HG02840 (cell line): ENCODE measurements at regions not wholly inside any gene's neighbourhood (a gene's known extent, or its start where the extent isn't known, plus 50 kb on each side); places are given as distances from the start of the nearest gene placed in this dataset.
"Not testable (repeated sequence)": the region's sequence is repeated elsewhere in the genome, so short reads cannot be mapped to it uniquely, and the experiment has no call there.

Source experiments
- ATAC-seq: cut with Tn5 transposase; IDR thresholded peaks from one replicate; pipeline ENCODE4 v1.9.1; 2021; ENCODE audit warnings: mild to moderate bottlenecking, moderate library complexity, moderate number of reproducible peaks; ENCODE audit not compliant: unreplicated experiment, low FRiP score

DNA sequence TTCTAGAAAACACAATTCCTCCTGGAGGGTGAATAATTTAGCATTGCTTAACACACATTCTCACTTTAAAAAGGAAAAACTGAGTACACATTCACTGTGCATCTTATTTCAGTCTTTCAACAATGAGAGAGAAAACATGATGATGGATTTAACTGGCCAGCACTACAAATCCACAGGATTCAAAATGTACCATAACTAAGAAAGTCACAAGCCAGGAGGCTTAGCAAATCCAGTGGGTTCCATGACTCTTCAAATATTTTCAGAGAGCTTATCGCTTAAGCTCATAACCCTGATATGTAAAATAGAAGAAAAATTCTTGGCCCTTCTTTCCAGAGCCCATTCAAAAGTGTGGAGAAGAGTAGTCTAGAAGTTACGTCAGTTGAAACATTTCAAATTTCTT, 820.3 kb downstream of the LTN1 start:
- no peak for ATAC-seq

DNA sequence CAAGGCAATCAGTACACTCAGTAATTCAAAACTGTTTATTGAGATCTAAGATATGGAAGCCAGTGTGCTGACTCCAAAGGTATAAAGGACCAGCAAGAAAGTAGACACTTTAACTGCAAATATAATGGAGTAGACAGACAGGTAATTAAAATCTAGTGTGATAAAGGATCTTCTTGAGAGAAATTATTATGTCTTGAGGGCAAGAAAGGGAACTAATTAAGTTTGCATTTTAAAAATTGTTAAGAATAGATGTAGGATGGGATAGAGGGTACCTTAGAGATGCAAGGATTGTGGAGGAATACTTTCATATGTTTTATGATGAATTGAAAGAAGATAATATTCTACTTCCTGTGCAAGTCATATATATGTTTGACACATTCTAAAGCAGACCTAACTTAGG, 825.3 kb downstream of the LTN1 start:
- no peak for ATAC-seq

DNA sequence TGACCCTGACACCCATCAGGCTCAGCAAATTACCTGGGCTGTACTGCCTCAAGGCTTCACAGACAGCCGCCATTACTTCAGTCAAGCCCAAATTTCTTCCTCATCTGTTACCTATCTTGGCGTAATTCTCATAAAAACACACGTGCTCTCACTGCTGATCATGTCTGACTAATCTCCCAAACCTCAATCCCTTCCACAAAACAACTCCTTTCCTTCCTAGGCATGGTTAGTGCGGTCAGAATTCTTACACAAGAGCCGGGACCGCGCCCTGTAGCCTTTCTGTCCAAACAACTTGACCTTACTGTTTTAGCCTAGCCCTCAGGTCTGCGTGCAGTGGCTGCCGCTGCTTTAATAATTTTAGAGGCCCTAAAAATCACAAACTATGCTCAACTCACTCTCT, 828.2 kb downstream of the LTN1 start:
- ATAC-seq, result not testable (repeated sequence)

DNA sequence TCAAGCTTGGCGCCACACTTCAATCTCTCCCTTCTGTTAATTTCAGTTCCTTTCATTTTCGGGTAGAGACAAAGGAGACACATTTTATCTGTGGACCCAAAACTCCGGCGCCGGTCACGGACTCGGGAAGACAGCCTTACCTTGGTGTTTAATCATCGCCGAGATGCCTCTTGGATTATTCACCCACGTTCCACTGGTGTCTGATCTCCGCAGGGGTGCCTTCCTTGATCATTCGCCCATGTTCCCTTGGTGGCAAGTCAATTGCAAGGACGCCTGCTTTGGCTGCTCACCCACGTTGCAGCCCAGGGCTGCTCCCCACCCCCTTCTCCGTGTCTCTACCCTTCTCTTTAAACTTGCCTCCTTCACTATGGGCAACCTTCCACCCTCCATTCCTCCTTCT, 830.6 kb downstream of the LTN1 start:
- not testable (repeated sequence) for ATAC-seq

DNA sequence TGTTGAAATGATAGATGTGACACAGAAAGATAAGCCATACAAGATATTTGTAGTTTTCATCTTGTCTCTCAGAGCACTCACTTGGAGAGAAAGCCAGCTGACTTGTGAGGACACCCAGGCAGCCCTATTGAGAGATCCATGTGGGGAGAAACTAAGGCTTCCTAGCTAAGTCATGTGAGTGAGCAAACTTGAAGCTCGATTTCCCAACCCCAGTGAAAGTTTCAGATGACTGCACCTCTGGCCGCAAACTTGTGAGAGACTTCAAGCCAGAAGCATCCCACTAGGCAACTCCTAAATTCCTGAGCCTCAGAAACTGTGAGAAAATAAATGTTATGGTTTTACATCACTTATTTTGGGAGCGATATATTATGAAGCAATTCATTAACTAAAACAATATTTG, 832.3 kb downstream of the LTN1 start:
- no peak for ATAC-seq

DNA sequence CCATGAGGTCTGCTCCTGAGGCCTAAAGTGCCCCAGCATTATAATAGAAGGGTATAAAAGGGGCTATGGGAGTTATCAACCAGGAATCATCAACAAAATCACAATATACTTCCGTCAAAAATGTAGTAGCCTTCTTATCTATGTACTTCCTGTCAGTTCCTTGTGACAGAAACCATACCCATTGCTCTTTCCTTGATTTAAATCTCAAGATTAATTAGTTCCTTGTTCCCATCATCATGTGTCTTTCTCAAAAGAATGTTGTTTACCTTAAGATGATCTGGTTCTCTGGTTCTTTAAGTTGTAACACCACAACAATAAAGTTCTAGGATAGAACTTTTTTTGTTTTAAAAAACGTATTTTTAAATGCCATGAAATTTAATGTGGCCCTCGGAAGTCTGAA, 833.3 kb downstream of the LTN1 start:
- no peak for ATAC-seq

DNA sequence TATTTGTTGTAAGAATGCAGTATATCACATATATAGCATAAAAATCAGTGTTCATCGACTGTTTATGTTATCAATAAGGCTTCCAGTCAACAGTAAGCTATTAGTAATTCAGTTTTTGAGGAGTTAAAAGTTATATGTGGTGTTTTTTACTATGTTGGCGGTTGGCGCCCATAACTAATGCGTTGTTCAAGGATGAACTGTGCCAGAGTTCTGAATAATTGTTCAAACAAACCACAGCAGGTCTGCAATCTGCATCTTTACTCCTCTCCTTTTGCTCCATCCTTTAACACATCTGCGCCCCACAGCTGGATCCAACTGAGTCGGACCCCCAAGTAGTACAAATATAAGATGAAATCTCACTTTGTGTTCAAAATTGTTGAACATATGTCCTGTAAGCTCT, 836.1 kb downstream of the LTN1 start:
- ATAC-seq, result no peak

DNA sequence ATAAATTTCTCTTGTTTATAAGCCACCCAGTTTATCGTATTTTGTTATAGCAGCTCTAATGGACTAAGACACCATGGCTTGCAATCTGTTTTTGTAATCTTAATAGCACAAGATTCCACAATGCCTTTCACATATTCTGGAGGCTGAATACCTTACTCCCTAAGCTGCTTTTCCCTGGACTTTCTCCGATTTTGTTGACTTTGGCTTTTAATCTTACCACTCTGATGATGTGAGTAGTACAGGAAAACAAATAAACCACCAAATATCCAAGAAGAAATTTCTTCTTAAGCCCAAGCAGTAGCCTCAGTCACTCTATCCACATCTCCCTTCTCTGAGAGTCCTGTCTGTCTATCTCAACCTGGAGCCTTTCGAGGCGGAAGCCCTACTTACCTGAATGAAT, 838.6 kb downstream of the LTN1 start:
- ATAC-seq, result no peak

DNA sequence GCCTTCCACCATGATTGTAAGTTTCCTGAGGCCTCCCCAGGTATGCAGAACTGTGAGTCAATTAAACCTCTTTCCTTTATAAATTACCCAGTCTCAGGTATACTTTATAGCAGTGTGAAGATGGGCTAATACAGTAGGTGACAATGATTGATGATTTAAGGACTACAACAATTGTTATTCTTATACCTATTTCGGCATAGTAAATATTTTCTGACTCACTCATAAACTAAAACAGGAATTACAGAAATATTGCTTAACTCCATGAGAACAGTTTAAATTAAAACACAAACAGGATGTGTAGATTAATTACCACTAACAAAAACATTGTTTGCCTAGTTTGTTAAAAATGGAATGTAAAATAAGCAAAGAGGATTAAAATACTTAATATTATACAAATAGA, 839.9 kb downstream of the LTN1 start:
- no peak for ATAC-seq

DNA sequence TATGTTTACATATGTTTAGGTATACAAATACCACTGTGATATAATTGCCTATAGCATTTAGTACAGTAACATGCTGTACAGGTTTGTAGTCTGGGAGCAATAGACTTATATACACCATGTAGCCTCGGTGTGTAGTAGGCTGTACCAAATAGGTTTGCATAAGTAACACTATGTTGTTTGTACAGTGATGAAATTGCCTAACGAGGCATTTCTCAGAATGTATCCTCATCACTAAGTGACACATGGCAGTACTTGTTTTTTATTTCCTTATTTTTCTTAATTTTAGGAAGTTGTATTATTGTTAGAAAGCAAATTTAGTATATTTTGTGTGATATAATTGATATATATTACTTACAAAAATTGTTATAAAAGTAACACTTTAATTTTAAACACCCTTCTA, 840.9 kb downstream of the LTN1 start:
- no peak for ATAC-seq

DNA sequence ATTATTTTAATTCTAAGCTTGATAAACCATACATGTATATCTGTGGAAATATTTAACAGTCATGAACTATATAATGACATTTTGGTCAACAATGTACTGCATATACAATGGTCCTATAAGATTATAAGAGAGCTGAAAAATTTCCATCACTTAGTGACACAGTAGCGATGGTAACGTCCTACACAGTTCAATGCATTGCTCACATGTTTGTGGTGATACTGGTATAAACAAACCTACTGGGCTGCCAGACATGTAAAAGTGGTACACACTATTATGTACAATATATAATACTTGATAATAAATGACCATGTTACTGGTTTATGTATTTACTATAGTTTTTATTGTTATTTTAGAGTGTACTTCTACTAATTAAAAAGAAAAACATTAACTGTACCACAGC, 841.9 kb downstream of the LTN1 start:
- ATAC-seq, result no peak

DNA sequence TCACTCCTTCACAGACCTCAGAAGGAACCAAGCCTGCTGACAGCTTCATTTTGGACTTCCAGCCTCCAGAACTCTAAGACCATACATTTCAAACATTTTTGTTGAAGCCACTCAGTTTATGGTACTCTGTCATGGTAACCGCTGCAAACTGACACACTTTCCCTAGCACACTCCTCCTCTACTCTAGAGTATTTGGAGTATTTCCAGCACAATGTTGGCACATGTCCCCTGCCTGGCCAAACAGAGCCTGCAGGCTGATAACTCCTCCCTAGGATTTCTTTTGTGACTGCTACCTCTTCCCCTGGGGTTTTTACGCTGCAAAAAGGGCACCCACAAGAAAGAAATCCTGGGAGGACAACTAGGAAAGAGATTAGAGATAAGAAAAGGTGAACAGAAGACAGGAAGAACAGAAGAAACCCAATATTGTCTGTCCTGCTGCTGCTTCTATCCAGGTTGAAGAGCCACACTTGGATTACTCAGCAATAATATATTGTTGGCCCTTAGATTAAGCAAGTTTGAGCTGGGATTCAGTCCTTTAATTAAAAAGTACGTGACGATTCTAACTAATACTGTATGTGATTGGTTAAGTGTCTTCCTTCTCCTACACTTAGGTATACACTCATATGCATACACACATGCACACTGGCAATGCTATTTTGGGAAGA, 844.1 kb downstream of the LTN1 start:
- ATAC-seq, result no peak

DNA sequence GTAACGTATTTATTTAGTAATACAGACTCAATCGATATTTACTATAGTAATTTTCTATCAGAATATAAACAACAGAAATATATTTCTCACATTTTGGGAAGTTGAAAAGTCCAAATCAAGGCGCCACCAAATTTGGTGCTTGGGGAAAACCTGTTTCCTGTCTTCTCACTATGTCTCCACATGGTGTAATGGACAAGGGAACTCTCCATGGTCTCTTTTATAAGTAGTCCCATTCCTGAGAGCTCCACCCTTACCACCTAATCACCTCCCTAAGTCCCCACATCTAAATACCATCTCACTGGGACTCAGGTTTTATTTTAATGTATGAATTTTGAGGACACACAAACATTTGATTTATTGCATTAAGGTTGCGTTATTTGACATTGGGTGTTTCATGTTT, 848.0 kb downstream of the LTN1 start:
- ATAC-seq, result no peak

DNA sequence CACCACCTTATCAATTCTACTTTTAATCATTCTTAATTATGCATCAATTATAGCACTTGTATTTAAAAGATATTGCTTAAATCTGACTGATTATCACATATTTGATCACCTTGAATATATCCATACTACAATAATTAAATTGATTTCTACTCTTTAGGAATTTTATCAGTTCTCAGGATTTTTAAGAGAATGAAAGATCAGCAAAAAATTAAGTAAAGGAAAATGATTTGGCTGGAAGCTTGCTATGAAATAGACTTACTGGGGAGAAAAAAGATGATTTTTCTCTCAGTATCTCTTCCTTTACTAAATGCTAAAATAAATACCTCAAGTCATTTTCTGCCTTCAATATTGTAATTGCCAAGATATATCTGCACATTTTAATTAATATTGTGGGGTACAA, 848.6 kb downstream of the LTN1 start:
- ATAC-seq, result no peak

DNA sequence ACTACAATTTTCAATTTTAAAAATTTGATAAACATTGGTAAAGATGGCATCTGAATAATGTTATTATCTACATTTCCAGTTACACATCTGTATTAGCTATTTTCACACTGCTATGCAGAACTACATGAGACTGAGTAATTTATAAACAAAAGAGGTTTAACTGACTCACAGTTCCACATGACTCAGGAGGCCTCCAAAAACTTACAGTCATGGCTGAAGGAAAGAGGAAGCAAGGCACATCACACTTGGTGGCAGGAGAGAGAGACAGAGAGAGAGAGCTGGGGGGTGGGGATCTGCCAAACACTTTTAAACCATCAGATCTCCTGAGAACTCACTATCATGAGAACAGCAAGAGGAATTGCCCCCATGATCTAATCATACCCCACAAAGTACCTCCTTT, 850.0 kb downstream of the LTN1 start:
- ATAC-seq, result no peak

DNA sequence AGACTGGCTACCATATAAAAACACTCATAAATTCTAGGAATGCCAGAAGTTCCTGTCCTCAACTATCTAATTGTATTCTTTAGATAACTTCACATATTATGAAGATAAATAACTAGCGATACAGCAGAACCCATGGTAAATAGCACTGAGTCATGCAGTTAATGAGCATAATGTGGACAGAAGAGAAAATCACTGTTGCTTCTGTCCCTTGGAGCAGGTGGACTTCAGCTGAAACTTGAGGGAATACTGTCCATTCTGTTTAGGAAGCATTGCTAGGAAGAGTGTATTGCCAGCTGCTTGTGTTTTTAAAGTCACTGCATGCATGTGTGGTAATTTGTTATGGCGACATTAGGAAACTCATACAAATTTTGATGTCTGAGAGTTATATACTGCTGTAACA, 854.4 kb downstream of the LTN1 start:
- no peak for ATAC-seq

DNA sequence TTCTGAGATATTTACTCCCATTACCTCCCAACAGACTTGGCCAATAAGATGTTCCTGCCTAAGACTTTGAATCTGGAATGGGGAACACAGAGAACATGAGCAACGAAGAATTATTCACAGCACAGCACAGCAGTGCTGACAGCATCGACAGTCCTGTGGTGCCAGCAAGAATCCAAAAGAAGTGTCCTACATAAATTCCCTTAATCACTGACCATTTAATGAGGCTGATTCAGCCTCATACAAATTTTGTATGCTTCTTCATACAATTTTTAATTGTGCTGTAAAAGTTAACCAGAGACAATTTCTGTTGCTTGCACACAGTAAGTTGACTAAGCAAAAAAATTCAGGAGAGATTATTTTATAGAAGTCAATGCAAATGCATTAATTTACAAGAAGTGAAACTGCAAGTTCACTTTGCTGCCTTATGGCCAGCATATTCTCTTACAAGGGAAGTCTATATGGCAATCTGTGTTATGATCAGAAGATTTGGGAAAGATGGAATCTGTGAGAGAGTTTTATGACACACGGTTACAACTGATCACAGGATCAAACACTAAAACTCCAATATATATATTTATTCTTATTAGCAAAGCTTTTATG, 855.9 kb downstream of the LTN1 start:
- ATAC-seq, result no peak

DNA sequence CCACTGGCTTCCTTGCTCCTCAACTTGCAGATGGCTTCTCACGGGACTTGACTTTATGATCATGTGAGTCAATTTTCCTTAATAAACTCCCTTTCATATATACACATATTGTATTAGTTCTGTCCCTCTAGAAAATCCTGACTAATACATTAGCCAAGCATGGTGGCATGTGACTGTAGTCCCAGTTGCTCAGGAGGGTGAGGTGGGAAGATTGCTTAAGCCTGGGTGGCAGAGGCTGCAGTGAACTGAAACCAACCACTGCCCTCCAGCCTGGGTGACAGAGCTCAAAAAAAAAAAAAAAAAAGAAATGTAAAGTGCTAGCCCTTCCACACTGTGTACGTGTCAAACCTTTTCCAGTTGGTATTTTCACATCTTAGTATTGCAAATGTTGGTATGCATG, 857.0 kb downstream of the LTN1 start:
- ATAC-seq, result no peak

DNA sequence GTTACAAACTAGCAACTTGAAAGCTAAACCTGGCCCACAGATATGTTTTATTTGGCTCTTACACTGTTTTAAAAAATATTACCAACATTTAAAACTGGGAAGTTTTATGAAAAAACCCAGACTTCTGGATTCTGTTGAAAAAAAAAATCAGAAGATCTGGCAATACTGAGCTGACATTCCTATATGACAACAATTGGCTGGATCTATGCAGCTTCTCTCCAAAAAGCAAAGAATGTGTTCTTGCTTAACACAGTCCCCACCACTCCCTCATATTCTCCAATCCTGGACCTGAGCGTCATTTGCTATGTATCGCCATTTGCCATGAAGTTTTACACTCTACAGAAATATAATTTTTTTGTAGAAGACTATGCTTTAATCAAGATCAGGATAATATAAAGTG, 859.6 kb downstream of the LTN1 start:
- ATAC-seq, result no peak

DNA sequence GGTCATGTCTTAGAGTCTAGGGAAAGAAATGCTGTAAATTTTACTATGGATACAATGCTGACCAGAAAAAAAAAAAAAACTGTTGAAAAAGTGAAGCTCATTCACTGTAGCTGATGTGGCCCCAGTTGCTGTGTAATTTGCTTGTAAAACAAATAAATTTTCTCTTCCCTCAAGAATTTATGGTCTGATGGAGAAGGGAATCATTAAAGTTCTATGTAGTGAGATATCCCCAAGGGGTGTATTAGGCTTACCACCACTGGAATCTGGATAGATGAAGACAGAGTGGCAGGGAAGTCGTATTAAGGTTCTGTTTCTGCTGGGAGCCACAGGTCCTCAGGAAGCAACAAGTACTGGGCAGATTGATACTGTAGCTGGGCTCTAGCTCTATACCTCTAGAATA, 860.0 kb downstream of the LTN1 start:
- no peak for ATAC-seq

DNA sequence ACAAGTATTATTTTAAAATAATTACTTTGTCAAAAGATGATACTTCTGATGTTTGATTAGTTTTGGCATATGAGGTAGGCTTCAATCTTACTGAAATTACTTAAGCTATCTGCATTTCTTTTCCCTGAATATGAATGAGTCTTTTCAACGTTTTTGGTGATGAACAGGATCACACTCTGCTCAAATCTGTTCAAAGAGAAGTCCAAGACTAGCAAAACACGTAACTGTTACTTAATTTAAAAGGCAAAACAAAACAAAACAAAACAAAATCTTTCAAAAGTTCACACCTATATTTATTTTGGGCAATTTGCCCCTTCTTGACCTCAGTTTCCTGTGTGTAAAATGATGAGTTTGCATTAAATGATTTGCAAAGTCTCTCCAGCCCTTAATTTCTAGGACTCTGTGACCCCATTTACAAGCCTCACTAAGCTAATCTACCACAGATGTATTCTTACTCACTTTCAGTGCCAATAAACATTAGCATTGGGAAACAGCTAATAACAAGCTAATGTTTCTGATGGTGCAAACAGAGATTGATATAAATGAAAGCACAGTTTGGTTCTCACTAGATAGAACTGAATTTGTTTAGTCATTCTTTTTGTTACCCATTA, 865.4 kb downstream of the LTN1 start:
- ATAC-seq, result no peak

DNA sequence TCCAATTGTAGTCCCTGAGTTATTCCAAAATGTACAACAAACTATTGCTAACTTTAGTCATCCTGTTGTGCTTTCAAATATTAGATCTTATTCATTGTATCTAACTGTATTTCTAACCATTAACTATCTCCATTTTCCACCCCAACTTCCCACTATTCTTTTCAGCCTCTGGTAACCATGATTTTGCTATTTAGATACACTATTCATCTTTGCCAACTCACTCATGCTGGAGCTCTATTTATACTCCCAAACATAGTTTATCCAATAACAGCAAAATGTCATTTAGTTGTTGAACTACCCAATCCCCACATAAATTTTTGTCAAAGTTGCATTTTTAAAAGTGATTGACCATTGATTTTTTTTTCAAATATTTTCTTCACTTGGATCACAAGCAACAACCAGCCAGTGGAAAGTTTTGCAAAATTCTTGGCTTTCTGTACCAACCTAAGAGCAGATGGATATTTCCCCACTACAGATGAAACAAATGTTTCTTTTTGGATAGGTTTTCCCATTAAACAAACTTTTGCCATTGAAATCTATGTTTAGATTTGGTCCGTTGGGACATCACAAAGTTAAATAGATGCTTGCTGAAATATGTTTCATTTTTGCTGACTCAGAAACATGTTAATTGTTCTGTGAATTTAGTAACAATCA, 866.0 kb downstream of the LTN1 start:
- ATAC-seq, result no peak
